GM19397 (cell line): ENCODE measurements at regions not wholly inside any gene's neighbourhood (a gene's known extent, or its start where the extent isn't known, plus 50 kb on each side); places are given as distances from the start of the nearest gene placed in this dataset.

Experiments used
- ATAC-seq: cut with Tn5 transposase; IDR thresholded peaks from one replicate; pipeline ENCODE4 v1.9.1; 2021; ENCODE audit warnings: mild to moderate bottlenecking, moderate library complexity; ENCODE audit not compliant: unreplicated experiment

- no peak for ATAC-seq
Observed at GRCh38 chr12:127640181-127640886, 626.6 kb upstream of the TMEM132C start.

- no peak for ATAC-seq
Observed at GRCh38 chr12:127642208-127642607, 624.8 kb upstream of the TMEM132C start.

GRCh38 chr12:127648321-127648720 lies 618.6 kb upstream of the TMEM132C start:
- no peak for ATAC-seq

- ATAC-seq, result no peak
Observed at GRCh38 chr12:127649961-127650360, 617.0 kb upstream of the TMEM132C start.

- ATAC-seq, result no peak
Observed at GRCh38 chr12:127650626-127651025, 616.3 kb upstream of the TMEM132C start.

- ATAC-seq, result no peak
Observed at GRCh38 chr12:127652281-127652680, 614.7 kb upstream of the TMEM132C start.

GRCh38 chr12:127654383-127654985 lies 612.5 kb upstream of the TMEM132C start:
- ATAC-seq, result no peak

GRCh38 chr12:127655691-127656090 lies 611.3 kb upstream of the TMEM132C start:
- no peak for ATAC-seq

GRCh38 chr12:127656266-127656665 lies 610.7 kb upstream of the TMEM132C start:
- no peak for ATAC-seq

- no peak for ATAC-seq
Observed at GRCh38 chr12:127657036-127657435, 609.9 kb upstream of the TMEM132C start.

GRCh38 chr12:127660961-127661360 lies 606.0 kb upstream of the TMEM132C start:
- ATAC-seq, result no peak

GRCh38 chr12:127663716-127664115 lies 603.3 kb upstream of the TMEM132C start:
- no peak for ATAC-seq

GRCh38 chr12:127664901-127665300 lies 602.1 kb upstream of the TMEM132C start:
- no peak for ATAC-seq

GRCh38 chr12:127667131-127667685 lies 599.8 kb upstream of the TMEM132C start:
- no peak for ATAC-seq

- no peak for ATAC-seq
Observed at GRCh38 chr12:127670294-127670693, 596.7 kb upstream of the TMEM132C start.

GRCh38 chr12:127670796-127671195 lies 596.2 kb upstream of the TMEM132C start:
- no peak for ATAC-seq

- ATAC-seq, result no peak
Observed at GRCh38 chr12:127675936-127676335, 591.0 kb upstream of the TMEM132C start.

GRCh38 chr12:127677537-127678131 lies 589.3 kb upstream of the TMEM132C start:
- no peak for ATAC-seq

- no peak for ATAC-seq
Observed at GRCh38 chr12:127678945-127679344, 588.0 kb upstream of the TMEM132C start.

- ATAC-seq, result no peak
Observed at GRCh38 chr12:127680516-127680915, 586.5 kb upstream of the TMEM132C start.

- ATAC-seq, result no peak
Observed at GRCh38 chr12:127681151-127681754, 585.7 kb upstream of the TMEM132C start.

- no peak for ATAC-seq
Observed at GRCh38 chr12:127685491-127685890, 581.5 kb upstream of the TMEM132C start.
